ENCODE measurements at regions not wholly inside any gene's neighbourhood (a gene's known extent, or its start where the extent isn't known, plus 50 kb on each side); places are given as distances from the start of the nearest gene placed in this dataset.

DNA sequence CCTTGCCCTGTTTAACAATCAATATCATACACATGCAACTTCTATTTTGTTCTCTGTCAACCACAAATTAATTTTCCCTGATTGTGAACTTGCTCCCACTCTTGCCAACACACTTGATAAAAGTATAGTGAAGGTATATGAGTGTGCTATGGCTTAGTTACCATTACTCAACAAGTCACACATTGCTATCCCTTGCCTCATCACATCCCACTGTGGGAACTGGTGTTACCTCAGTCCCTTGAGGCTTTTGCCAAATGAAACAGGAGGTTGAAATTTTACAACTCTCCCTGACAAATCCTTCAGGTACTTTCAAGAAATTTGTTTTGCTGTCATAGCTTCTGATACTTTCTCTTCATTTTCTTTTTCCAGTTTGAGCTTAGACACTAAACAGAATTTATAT is 472.5 kb upstream of the SEMA3D start:
- DNase-seq (ENCODE audit: low spot score): no peak

DNA sequence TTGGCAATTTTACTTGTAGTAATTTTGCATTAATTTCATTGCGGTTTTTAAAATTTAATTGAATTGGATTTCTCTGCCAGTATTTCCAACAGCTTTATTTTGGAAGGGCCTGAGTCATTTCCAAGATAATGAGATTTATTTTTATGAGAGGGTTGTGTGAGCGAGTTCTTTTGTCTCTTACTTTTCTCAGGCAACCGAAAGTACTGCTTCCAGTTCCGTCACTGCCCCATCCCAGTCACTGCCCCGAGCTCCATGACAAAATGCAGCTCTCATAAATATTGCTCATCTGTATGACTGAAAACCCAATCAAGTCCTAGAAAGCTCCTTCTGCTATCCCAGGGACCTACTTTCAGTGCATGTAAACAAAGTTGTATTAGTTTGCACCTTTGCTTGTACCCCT is 468.4 kb upstream of the SEMA3D start:
- DNase-seq (ENCODE audit: low spot score): no peak

GRCh38 chr7:85644272-85644671 is 457.4 kb upstream of the SEMA3D start:
- DNase-seq (ENCODE audit: low spot score): no peak

DNA sequence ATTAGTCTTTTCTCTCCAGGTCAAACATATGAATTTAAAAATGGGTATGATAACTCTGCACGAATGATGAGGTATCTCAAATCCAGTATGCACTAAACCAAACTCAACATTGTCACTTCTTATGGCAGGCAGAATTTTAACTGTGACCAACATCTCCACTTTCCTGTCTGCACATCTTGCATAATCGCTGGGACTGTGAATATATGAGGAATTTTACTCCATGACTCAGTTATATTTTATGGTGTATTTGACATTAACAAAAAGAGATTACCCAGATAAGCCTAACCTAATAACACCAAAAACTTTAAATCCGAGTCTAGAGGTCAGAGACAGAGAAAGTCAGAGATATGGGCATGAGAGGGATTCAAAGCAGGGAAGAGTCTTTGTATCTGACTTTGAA is 454.5 kb upstream of the SEMA3D start:
- no peak for DNase-seq (ENCODE audit: low spot score)

DNA sequence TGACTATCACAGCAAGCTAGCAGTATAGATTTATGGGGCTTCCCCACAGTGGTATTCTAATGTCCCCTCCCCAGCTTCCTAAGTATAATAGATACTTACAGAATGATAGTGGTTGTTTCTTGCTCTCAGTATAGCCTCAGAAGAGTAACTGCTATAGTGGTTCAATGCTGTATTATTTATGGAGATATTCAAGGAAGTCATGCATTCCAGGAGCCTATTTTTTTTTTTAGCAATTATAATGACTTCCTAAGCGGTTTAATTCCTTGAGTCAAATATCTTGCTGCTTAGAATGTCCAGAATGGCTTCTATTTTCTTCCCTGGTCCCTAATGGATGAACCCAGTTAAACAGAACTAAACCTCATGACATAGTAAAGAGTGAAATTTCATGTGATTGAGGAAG is 451.5 kb upstream of the SEMA3D start:
- DNase-seq (ENCODE audit: low spot score): no peak

GRCh38 chr7:85634951-85635350 is 448.1 kb upstream of the SEMA3D start:
- no peak for DNase-seq (ENCODE audit: low spot score)

DNA sequence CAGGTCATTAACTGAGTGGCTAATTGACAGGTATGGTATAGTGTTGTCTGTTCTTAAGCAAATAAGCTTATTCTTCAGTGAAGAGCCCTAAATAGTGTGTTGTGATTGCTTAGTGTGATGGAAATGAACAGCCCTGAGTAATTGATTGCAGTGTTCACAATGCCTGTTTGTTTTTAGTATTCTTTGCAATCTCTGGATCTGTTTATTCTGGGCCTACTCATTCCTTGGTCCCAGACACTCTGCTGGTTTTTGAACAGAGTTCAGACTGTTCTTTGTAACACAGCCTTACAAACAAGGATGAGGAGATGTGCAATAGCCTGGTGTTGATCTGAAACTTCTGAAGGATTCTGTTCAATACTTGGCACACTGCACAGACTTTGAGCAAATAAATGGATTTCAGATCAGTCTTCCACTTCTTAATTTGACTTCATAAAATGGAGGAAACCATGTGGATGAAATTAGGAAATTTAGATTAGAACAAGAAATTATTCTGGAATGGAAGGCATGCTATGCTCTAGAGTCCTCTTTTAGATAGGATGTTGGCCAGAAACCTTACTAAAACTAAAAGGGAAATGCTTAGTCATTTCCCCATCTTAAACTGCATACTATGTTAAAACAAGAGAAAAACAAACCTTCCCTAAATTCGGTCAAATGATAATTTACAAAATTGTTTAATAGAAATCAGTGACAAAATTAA is 444.2 kb upstream of the SEMA3D start:
- DNase-seq (ENCODE audit: low spot score): no peak

DNA sequence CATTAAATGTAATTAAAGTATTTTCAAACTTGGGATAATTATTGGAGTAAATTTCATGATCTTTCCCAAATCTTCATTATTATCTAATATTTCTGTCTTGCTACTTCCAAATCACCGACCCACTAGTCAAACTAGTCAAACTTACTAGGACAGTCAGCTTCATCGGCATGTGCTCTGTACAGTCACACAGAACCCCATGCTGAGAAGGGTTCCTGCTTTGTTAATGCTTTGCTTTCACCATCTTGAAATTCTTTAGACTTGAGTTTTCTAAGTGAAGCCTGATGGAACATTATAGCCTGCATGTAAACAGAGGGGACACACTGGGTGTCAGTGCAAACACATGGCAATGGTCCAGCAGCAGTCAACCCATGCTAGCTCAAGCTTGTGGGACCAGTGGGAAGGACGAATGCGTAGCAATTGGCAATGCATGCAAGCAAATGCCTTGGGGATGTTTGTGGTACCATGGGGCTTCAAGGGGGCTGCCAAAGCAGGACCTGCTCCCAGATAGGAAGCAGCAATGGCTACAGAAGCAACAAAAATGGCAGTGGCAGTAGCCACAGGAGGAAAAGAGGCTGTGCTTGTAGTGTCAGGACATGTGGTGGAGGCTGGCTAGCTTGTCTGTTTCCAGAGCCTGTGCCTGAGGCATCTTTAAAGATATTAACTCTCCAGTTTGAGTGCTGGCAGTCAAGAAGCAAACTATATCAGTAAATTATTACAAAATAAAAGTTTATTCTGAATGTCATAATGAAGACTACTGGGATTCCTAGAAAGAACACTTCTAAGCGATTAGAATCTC is 441.1 kb upstream of the SEMA3D start:
- DNase-seq (ENCODE audit: low spot score): no peak

DNA sequence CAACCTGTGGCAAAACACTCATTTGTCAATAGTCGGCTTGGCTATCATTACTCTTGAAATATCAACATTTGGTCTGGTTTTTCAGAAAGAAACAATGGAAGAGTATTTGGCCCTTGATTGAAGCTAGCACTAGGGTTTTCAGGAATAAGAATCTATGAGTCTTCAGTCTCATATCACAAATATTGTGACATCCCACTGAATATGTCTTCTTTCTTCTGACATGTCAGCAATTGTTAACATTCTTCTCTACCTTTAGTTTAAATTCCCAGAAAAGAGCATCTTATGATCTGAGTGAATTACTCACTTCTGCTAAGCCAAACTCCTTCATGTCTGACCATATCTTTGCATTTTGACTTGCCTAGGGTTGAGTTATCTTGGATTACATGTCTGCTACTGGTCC is 435.2 kb upstream of the SEMA3D start:
- no peak for DNase-seq (ENCODE audit: low spot score)

GRCh38 chr7:85620936-85621685 is 434.3 kb upstream of the SEMA3D start:
- DNase-seq (ENCODE audit: low spot score): no peak

- DNase-seq (ENCODE audit: low spot score): no peak
Observed at GRCh38 chr7:85619236-85619635, 432.4 kb upstream of the SEMA3D start.

DNA sequence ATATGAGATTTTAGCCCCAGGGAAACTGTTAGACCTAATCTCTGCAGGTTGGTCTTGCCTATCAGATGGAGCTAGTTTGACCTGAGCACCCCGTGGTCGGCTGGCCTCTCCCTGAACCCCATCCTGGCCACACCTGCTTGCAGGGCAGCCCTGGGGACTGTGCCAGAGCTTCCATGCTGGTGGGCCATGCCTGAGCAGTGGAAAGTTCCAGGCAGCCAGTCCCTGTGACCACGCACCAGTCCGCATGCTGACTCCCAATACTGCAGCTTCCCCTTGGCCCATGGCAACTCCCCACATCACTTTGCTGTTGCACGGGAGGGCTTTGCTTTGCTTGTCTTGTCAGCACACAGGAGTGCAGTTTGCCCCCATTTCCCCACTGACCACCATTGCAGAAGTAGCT is 427.8 kb upstream of the SEMA3D start:
- DNase-seq (ENCODE audit: low spot score): no peak

- no peak for DNase-seq (ENCODE audit: low spot score)
Observed at GRCh38 chr7:85612514-85612913, 425.7 kb upstream of the SEMA3D start.

- DNase-seq (ENCODE audit: low spot score): no peak
Observed at GRCh38 chr7:85608804-85609203, 421.9 kb upstream of the SEMA3D start.

GRCh38 chr7:85602196-85602595 is 415.3 kb upstream of the SEMA3D start:
- no peak for DNase-seq (ENCODE audit: low spot score)

DNA sequence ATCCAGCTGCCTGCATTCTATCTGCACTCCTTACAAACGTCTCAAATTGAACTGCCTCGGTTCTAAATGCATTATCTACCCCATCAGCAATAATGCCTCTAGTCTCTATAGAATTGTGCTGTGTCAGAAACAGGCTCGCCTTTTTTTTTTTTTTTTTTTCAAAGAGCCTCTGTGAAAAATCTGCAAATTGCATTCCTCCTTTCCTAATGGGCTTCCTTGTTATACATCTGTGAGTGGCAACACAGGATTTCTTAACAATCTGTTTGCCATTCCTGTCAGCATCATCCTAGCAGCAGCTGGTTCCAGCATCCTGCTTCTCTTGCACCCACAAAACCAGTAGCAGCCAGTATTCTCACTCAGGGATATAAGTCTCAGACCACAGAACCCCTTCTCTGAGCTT is 413.5 kb upstream of the SEMA3D start:
- no peak for DNase-seq (ENCODE audit: low spot score)

- DNase-seq (ENCODE audit: low spot score): no peak
Observed at GRCh38 chr7:85596827-85597226, 410.0 kb upstream of the SEMA3D start.

DNA sequence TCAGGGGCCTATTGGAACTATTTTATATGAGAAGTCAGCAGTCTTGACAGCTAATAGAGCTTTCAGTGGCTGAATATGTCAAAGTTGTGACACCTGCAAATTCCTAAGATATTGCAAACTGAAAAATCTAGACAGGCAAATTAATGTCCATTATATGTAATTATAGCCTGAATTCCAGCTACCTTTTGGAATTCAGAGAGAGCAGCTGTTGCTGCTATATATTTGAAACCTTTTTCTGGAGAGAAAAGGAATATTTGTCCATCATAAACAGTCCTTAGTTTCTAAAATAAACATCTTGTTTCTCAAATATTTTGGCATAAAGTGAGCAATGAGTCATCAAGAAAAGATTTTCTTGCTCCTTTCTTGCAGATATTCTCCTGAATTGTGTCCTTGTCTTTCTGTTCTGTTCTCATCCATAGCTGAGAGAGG is 408.9 kb upstream of the SEMA3D start:
- DNase-seq (ENCODE audit: low spot score): no peak

DNA sequence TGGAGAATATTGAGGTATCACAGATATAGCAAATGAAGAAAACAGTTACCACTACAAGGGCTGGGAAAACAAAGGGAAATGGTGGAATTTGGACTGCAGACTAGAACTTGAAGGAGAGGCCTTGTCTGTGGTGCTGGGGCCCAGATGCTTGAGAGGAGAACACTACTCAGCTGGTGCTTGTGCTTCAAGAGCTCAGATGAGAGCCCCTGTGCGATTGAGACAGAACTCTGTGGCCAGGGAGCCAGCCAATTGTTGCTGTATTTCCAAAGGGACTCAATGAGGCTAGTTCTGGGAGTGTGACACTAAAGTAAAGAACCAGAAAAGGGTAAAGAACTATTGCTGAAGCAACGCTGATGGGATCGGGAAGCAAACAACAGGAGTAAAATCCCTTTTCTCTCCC is 406.5 kb upstream of the SEMA3D start:
- DNase-seq (ENCODE audit: low spot score): no peak

GRCh38 chr7:85587785-85588184 is 400.9 kb upstream of the SEMA3D start:
- no peak for DNase-seq (ENCODE audit: low spot score)

DNA sequence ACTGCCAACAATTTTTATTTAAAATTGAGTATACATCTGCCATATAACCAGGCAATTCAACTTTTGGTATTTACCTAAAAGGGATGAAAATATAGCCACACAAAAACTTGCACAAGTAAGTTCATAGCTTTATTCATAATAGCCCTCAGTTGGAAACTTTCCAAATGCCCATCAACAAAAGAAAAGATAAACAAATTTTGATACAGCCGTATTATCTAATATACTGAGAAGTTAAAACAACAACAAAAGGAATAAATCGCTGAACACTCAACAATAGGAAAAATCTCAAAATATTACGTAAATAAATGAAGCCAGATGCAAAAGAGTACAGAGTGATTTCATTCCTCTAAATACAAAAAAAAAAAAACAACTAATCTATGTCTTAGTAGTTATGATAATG is 399.2 kb upstream of the SEMA3D start:
- DNase-seq (ENCODE audit: low spot score): no peak

DNA sequence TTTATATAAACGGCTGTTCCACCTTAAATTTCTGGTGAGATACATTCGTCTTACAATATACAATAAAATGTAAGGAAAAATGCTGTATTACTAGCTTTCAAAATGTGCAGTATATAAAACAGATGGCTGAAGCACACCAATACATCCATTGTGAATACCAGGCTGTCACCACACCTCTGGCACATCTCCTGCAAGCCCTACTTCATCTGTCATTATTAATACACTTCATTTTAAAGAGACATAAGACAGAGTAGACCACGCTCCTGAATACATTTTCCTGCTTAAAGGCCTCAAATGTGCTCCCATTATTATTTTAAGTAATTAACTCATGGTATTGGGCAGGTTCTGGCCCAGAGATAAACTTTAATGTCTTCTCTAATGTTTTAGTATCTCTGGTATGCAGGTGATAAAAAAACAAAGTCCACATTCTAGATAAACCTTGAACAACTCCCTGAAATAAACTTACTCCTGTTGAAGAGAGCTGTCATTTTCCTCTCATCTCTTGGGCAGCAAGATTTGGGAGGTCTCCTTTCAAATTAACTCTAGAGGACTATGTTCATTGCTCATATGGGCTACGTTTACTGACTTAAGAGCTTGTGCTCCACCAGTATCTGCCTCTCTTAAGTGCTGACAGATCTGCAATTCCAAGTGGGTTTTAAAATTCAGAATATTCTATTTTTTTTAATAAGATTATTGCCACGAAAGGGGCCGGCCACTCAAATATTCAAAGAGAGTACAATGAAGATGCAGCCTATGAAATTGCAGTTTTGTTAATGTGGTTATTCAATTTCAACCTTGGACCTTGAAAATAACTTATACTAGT is 396.5 kb upstream of the SEMA3D start:
- no peak for DNase-seq (ENCODE audit: low spot score)
